H1 (cell line): ENCODE measurements at regions not wholly inside any gene's neighbourhood (a gene's known extent, or its start where the extent isn't known, plus 50 kb on each side); places are given as distances from the start of the nearest gene placed in this dataset.

Source experiments
- CTCF ChIA-PET: fragments of 300-600 bp; sonication (Branson Sonifier 250); formaldehyde crosslinking; loops from one replicate; lab custom pipeline; 2021; ENCODE audit not compliant: partially characterized antibody; lab: Charles Lee
- POLR2A ChIA-PET: fragments of 300-600 bp; sonication (Branson Sonifier 250); formaldehyde crosslinking; loops from one replicate; lab custom pipeline; 2021; ENCODE audit warnings: inconsistent platforms; ENCODE audit not compliant: partially characterized antibody; lab: Charles Lee
- DNase-seq, 2 experiments: peaks; one replicate each; pipeline versions ENCODE4 v3.0.0 to v3.0.0-alpha.2; 2010 to 2022; ENCODE audit warnings: low spot score in 2 of 2, low read depth in 1 of 2, mixed read lengths in 1 of 2
- FAIRE-seq: peaks from 2 replicates; lab custom pipeline; 2011; peaks lifted over from hg19 to GRCh38; lab: Jason Lieb, UNC
- H2AFZ ChIP-seq: 2 replicates; pipeline ENCODE4 v1.8.1; 2012; ENCODE audit warnings: low read length, inconsistent platforms
- H2AK5ac ChIP-seq: 2 replicates; pipeline ENCODE4 v1.6.1; 2013; ENCODE audit warnings: low read depth, low read length
- H2BK120ac ChIP-seq: replicated peaks from 2 replicates; pipeline ENCODE3; 2013; ENCODE audit warnings: low read depth, low read length, inconsistent platforms
- H2BK12ac ChIP-seq: 2 replicates; pipeline ENCODE4 v1.6.1; 2013; ENCODE audit warnings: low read depth, low read length
- H2BK15ac ChIP-seq: 2 replicates; pipeline ENCODE4 v1.6.1; 2013; ENCODE audit warnings: low read length
- H2BK20ac ChIP-seq: 2 replicates; pipeline ENCODE4 v1.6.1; 2013; ENCODE audit warnings: low read length
- H2BK5ac ChIP-seq: 2 replicates; pipeline ENCODE4 v1.6.1; 2013; ENCODE audit warnings: low read depth, low read length
- H3K14ac ChIP-seq: 2 replicates; pipeline ENCODE4 v1.6.1; 2013; ENCODE audit warnings: inconsistent platforms; ENCODE audit not compliant: insufficient read length
- H3K18ac ChIP-seq: 2 replicates; pipeline ENCODE4 v1.6.1; 2013; ENCODE audit warnings: low read length; ENCODE audit errors: extremely low read depth
- H3K23ac ChIP-seq: 2 replicates; pipeline ENCODE4 v1.6.1; 2013; ENCODE audit warnings: inconsistent platforms; ENCODE audit not compliant: insufficient read length
- H3K23me2 ChIP-seq: 2 replicates; pipeline ENCODE4 v1.6.1; 2013; ENCODE audit warnings: low read depth, low read length
- H3K27ac ChIP-seq: 2 replicates; pipeline ENCODE4 v1.6.1; 2011; ENCODE audit warnings: low read depth, low read length, inconsistent platforms
- H3K27me3 ChIP-seq, 4 experiments: replicated peaks in 1 of 4; 1 replicate in 1 of 4; 2 replicates in 3 of 4; pipeline versions ENCODE4 v1.6.1 to v1.8.1; 2011 to 2013; ENCODE audit warnings: low read length in 3 of 4, mild to moderate bottlenecking in 3 of 4, inconsistent platforms in 2 of 4, mixed read lengths in 2 of 4, moderate library complexity in 1 of 4; ENCODE audit not compliant: control insufficient read depth in 3 of 4, insufficient read depth in 3 of 4; ENCODE audit errors: extremely low read depth in 1 of 4
- H3K36me3 ChIP-seq, 4 experiments: 2 replicates each; pipeline versions ENCODE4 v1.6.1 to v1.8.1; 2011 to 2013; ENCODE audit warnings: mild to moderate bottlenecking in 4 of 4, low read length in 3 of 4, moderate library complexity in 2 of 4, control low read depth in 1 of 4, inconsistent platforms in 1 of 4; ENCODE audit not compliant: insufficient read depth in 4 of 4, control insufficient read depth in 2 of 4
- H3K4ac ChIP-seq: replicated peaks from 2 replicates; pipeline ENCODE3; 2013; ENCODE audit warnings: low read length, low read depth, mixed read lengths, inconsistent platforms; ENCODE audit not compliant: insufficient read length
- H3K4me1 ChIP-seq, 4 experiments: replicated peaks in 1 of 4; 1 replicate in 1 of 4; 2 replicates in 3 of 4; pipeline versions ENCODE4 v1.6.1 to v1.8.1; 2011 to 2013; ENCODE audit warnings: low read length in 3 of 4, inconsistent platforms in 2 of 4, mixed read lengths in 1 of 4; ENCODE audit not compliant: insufficient read depth in 4 of 4, control insufficient read depth in 3 of 4
- H3K4me2 ChIP-seq, 2 experiments: 2 replicates each; pipeline versions ENCODE4 v1.6.1 to v1.8.1; 2011 to 2013; ENCODE audit warnings: low read depth in 2 of 2, low read length in 2 of 2, control low read depth in 1 of 2, inconsistent platforms in 1 of 2, mild to moderate bottlenecking in 1 of 2; ENCODE audit not compliant: insufficient read depth in 1 of 2
- H3K4me3 ChIP-seq, 4 experiments: fragments of 200-600, 300-600 bp in 1 of 4; sonication (generic), shearing (Covaris generic), sonication (Bioruptor Twin) in 1 of 4; 2 replicates each; pipeline versions ENCODE4 v1.5.1 to v1.8.1; 2011 to 2016; ENCODE audit warnings: low read length in 4 of 4, low read depth in 3 of 4, control low read depth in 2 of 4, inconsistent platforms in 2 of 4, mild to moderate bottlenecking in 2 of 4, mixed read lengths in 1 of 4, moderate library complexity in 1 of 4; ENCODE audit not compliant: insufficient read depth in 2 of 4; ENCODE audit errors: extremely low read depth in 1 of 4
- H3K56ac ChIP-seq: replicated peaks from 2 replicates; pipeline ENCODE3; 2013; ENCODE audit warnings: low read depth, mild to moderate bottlenecking, mixed read lengths, low read length, inconsistent platforms; ENCODE audit not compliant: insufficient read length
- H3K79me1 ChIP-seq: 2 replicates; pipeline ENCODE4 v1.6.1; 2013; ENCODE audit warnings: low read depth, low read length, control low read depth
- H3K79me2 ChIP-seq, 2 experiments: 2 replicates each; pipeline versions ENCODE4 v1.6.1 to v1.8.1; 2012 to 2013; ENCODE audit warnings: low read length in 2 of 2, mild to moderate bottlenecking in 2 of 2, inconsistent platforms in 1 of 2; ENCODE audit not compliant: insufficient read depth in 2 of 2, control insufficient read depth in 1 of 2
- H3K9ac ChIP-seq, 4 experiments: replicated peaks in 1 of 4; 1 replicate in 1 of 4; 2 replicates in 3 of 4; pipeline versions ENCODE4 v1.6.1 to v1.8.1; 2011 to 2013; ENCODE audit warnings: low read depth in 3 of 4, low read length in 3 of 4, control low read depth in 2 of 4, mild to moderate bottlenecking in 2 of 4, moderate library complexity in 2 of 4, inconsistent platforms in 1 of 4; ENCODE audit errors: extremely low read depth in 1 of 4
- H3K9me3 ChIP-seq, 2 experiments: 2 replicates each; pipeline versions ENCODE4 v1.6.1 to v1.8.1; 2012 to 2013; ENCODE audit warnings: mild to moderate bottlenecking in 2 of 2, moderate library complexity in 2 of 2, control low read depth in 1 of 2, inconsistent platforms in 1 of 2, low read depth in 1 of 2, low read length in 1 of 2, mixed read lengths in 1 of 2; ENCODE audit not compliant: insufficient read depth in 2 of 2
- H4K20me1 ChIP-seq, 2 experiments: replicated peaks in 1 of 2; 2 replicates each; pipeline versions ENCODE3 to v1.8.1; 2011 to 2013; ENCODE audit warnings: inconsistent platforms in 2 of 2, low read length in 2 of 2, mild to moderate bottlenecking in 1 of 2; ENCODE audit not compliant: insufficient read depth in 2 of 2, control insufficient read depth in 1 of 2
- H4K5ac ChIP-seq: 2 replicates; pipeline ENCODE4 v1.6.1; 2013; ENCODE audit warnings: low read length, low read depth, mixed read lengths, inconsistent platforms; ENCODE audit not compliant: insufficient read length
- H4K8ac ChIP-seq: 2 replicates; pipeline ENCODE4 v1.8.0; 2013; ENCODE audit warnings: mild to moderate bottlenecking, moderate library complexity, low read length, inconsistent platforms; ENCODE audit not compliant: insufficient read depth; ENCODE audit errors: extremely low read depth
- H4K91ac ChIP-seq: replicated peaks from 2 replicates; pipeline ENCODE3; 2013; ENCODE audit warnings: low read length, mixed read lengths, inconsistent platforms; ENCODE audit not compliant: insufficient read length
- ATF2 ChIP-seq: IDR thresholded peaks from 2 replicates; pipeline ENCODE4 v1.6.1; 2012; ENCODE audit warnings: low read length, inconsistent platforms
- ATF3 ChIP-seq: IDR thresholded peaks from 2 replicates; pipeline ENCODE4 v1.6.1; 2011; ENCODE audit warnings: low read depth, mild to moderate bottlenecking, low read length; ENCODE audit not compliant: insufficient read depth
- CBX8 ChIP-seq: fragments of 300-800, 300-1000 bp; sonication (generic); IDR thresholded peaks from 2 replicates; pipeline ENCODE4 v1.7.1; 2016; ENCODE audit warnings: low read depth, low read length, borderline replicate concordance
- E2F6 ChIP-seq: IDR thresholded peaks from 2 replicates; pipeline ENCODE4 v1.6.1; 2012; ENCODE audit warnings: inconsistent platforms
- KDM1A ChIP-seq: fragments of 200-600, 300-600 bp; sonication (generic); IDR thresholded peaks from 2 replicates; pipeline ENCODE4 v1.7.1; 2016; ENCODE audit warnings: mild to moderate bottlenecking, low read length, borderline replicate concordance
- KDM4A ChIP-seq: IDR thresholded peaks from one replicate; pipeline ENCODE4 v1.7.1; 2012; ENCODE audit warnings: low read depth, mild to moderate bottlenecking, moderate library complexity, low read length, inconsistent platforms; ENCODE audit not compliant: severe bottlenecking
- NANOG ChIP-seq: IDR thresholded peaks from 2 replicates; pipeline ENCODE4 v1.6.1; 2011; ENCODE audit warnings: low read length, low read depth, mild to moderate bottlenecking, inconsistent platforms; ENCODE audit not compliant: insufficient read depth, poor library complexity, severe bottlenecking
- POLR2A ChIP-seq, 2 experiments: IDR thresholded peaks; 1 replicate in 1 of 2; 2 replicates in 1 of 2; pipeline ENCODE4 v1.6.1; 2011; ENCODE audit warnings: low read depth in 2 of 2, low read length in 2 of 2, mild to moderate bottlenecking in 2 of 2; ENCODE audit errors: control extremely low read depth in 1 of 2
- POLR2AphosphoS5 ChIP-seq: IDR thresholded peaks from 2 replicates; pipeline ENCODE4 v1.6.1; 2011; ENCODE audit warnings: low read depth, low read length
- RXRA ChIP-seq: IDR thresholded peaks from 2 replicates; pipeline ENCODE4 v1.6.1; 2011; ENCODE audit warnings: low read depth, mild to moderate bottlenecking, low read length, moderate library complexity; ENCODE audit not compliant: insufficient read depth
- SP1 ChIP-seq: IDR thresholded peaks from 2 replicates; pipeline ENCODE4 v1.6.1; 2011; ENCODE audit warnings: low read depth, low read length
- USF2 ChIP-seq: IDR thresholded peaks from 2 replicates; pipeline ENCODE4 v1.6.1; 2011; ENCODE audit warnings: low read length, improper control_type of control experiment

- no peaks in the 10 kb centered on the region for H3K36me3 ChIP-seq
- H3K79me1 ChIP-seq, result no peaks in the 10 kb centered on the region
- no peak overlapping the region for H3K9ac ChIP-seq
- H2BK120ac ChIP-seq, result no peak overlapping the region
- no peak overlapping the region for H4K8ac ChIP-seq
- H4K5ac ChIP-seq, result no peak overlapping the region
- no peak overlapping the region for H3K56ac ChIP-seq
- no peak overlapping the region for H3K4me2 ChIP-seq
- no peaks in the 10 kb centered on the region for H3K79me2 ChIP-seq
- H4K91ac ChIP-seq, result no peak overlapping the region
- no peak overlapping the region for H3K4ac ChIP-seq
- DNase-seq, result no peak
- no peak overlapping the region for H2AFZ ChIP-seq
- no peak overlapping the region for H3K4me3 ChIP-seq
- no peaks in the 10 kb centered on the region for H3K23me2 ChIP-seq
- no peaks in the 10 kb centered on the region for H4K20me1 ChIP-seq
- H3K27ac ChIP-seq, result no peak overlapping the region
- no peak overlapping the region for H2BK12ac ChIP-seq
- FAIRE-seq, result no peak
- no peak overlapping the region for H3K18ac ChIP-seq
- H3K27me3 ChIP-seq, result peaks cover 0 to 1% (median 0%) of the 10 kb centered on the region in 4 experiments; a peak in 1 of 7 replicates
- no peaks in the 10 kb centered on the region for H3K4me1 ChIP-seq
- H2BK15ac ChIP-seq, result no peak overlapping the region
- POLR2A ChIA-PET, result no interaction called here
- CTCF ChIA-PET, result no interaction called here
- no peak overlapping the region for H2BK5ac ChIP-seq
- no peak overlapping the region for H3K23ac ChIP-seq
- no peak overlapping the region for H3K14ac ChIP-seq
- no peak overlapping the region for H2BK20ac ChIP-seq
- H3K9me3 ChIP-seq, result peaks cover 0 to 5% of the 10 kb centered on the region in 2 experiments; a peak in 2 of 4 replicates
- no peak overlapping the region for H2AK5ac ChIP-seq
- TF ChIP-seq KDM4A (no peak), ATF3 (no peak), ATF2 (no peak), E2F6 (no peak), RXRA (no peak), USF2 (no peak), POLR2A (IDR thresholded peaks at IDR 0.05; ENCODE audit: control extremely low read depth in 1 of 2, low read depth in 2 of 2, low read length in 2 of 2) (no peak), POLR2AphosphoS5 (no peak), NANOG (no peak), SP1 (no peak), KDM1A (no peak), CBX8 (no peak)
These were observed 91.5 kb upstream of the CMC1 start for GRCh38 chr3:28149960-28150359.
